Uterus (tissue), 2 donors: ENCODE measurements at regions not wholly inside any gene's neighbourhood (a gene's known extent, or its start where the extent isn't known, plus 50 kb on each side); places are given as distances from the start of the nearest gene placed in this dataset.

Experiments
- CTCF ChIP-seq, 4 experiments: fragments of 200-600 bp in 2 of 4; fragments of 450-650 bp in 2 of 4; sonication (generic) in 2 of 4; IDR thresholded peaks; one replicate each; pipeline ENCODE4 v1.5.1; 2016 to 2019; ENCODE audit warnings: antibody characterized with exemption in 4 of 4, mild to moderate bottlenecking in 2 of 4, moderate library complexity in 1 of 4
- POLR2A ChIP-seq, 2 donors: fragments of 450-650 bp; IDR thresholded peaks; one replicate each; pipeline ENCODE4 v1.6.1; 2016; ENCODE audit warnings: antibody characterized with exemption in 2 of 2, mild to moderate bottlenecking in 1 of 2, moderate library complexity in 1 of 2

GRCh38 chr10:121324678-121325213, 273.5 kb downstream of the FGFR2 start:
- TF ChIP-seq POLR2A (IDR thresholded peaks at IDR 0.05) (no peak), CTCF (IDR thresholded peaks at IDR 0.05) (no peak)
